K562 (cell line): ENCODE measurements at regions not wholly inside any gene's neighbourhood (a gene's known extent, or its start where the extent isn't known, plus 50 kb on each side); places are given as distances from the start of the nearest gene placed in this dataset.

Source experiments
- ATAC-seq: fragments of 200-7000 bp; cut with Tn5 transposase; 3 replicates; pipeline ENCODE4 v1.9.1; 2020; ENCODE audit warnings: moderate library complexity
- BruUV-seq: library from RNA; stranded (reverse); fragments of 400-500 nt; replicated peaks from 2 replicates; lab custom pipeline; 2021; lab: Mats Ljungman, UMichigan
- CTCF ChIA-PET: fragments of 300-600 bp; formaldehyde crosslinking; extraction: SDS; loops from one replicate; lab custom pipeline; 2021; ENCODE audit warnings: low intra/inter-chr PET ratio; lab: Yijun Ruan, JAX
- POLR2A ChIA-PET: fragments of 300-600, 350-650 bp; sonication (Branson Sonifier 250); formaldehyde crosslinking; extraction: SDS; loops from one replicate; lab custom pipeline; 2021; ENCODE audit warnings: antibody characterized with exemption, inconsistent platforms; lab: Yijun Ruan, JAX
- DNase-seq, 4 experiments: peaks; one replicate each; pipeline versions ENCODE4 v3.0.0 to v3.0.0-alpha.2; 2011 to 2018; ENCODE audit warnings: low spot score in 3 of 4, mixed read lengths in 3 of 4; ENCODE audit errors: extremely low read depth in 1 of 4
- FAIRE-seq: peaks from 2 replicates; lab custom pipeline; 2011; peaks lifted over from hg19 to GRCh38; lab: Jason Lieb, UNC
- H2AFZ ChIP-seq: 2 replicates; pipeline ENCODE4 v1.6.0; 2011; ENCODE audit warnings: low read depth, low read length, control low read depth, inconsistent platforms
- H3K27ac ChIP-seq: fragments of 200-600 bp; 3 replicates; pipeline ENCODE4 v1.8.0; 2011; ENCODE audit warnings: low read depth, mild to moderate bottlenecking, control low read depth, inconsistent platforms, low read length, moderate library complexity, mixed read lengths; ENCODE audit errors: extremely low read depth
- H3K27me3 ChIP-seq, 2 experiments: fragments of 300-600 bp in 1 of 2; 2 replicates in 1 of 2; 3 replicates in 1 of 2; pipeline versions ENCODE4 v1.6.0 to v1.8.0; 2011; ENCODE audit warnings: inconsistent platforms in 2 of 2, low read length in 2 of 2, mild to moderate bottlenecking in 1 of 2, mixed read lengths in 1 of 2, moderate library complexity in 1 of 2; ENCODE audit not compliant: control insufficient read depth in 2 of 2, insufficient read depth in 2 of 2
- H3K36me3 ChIP-seq: fragments of 300-600 bp; 3 replicates; pipeline ENCODE4 v1.8.0; 2011; ENCODE audit warnings: mild to moderate bottlenecking, low read length, inconsistent platforms; ENCODE audit not compliant: control insufficient read depth, insufficient read depth
- H3K4me1 ChIP-seq, 2 experiments: fragments of 200-600 bp in 1 of 2; replicated peaks in 1 of 2; 2 replicates in 1 of 2; 3 replicates in 1 of 2; pipeline versions ENCODE4 v1.5.1 to v1.8.0; 2011; ENCODE audit warnings: inconsistent platforms in 2 of 2, low read length in 2 of 2, mild to moderate bottlenecking in 1 of 2, mixed read lengths in 1 of 2, moderate library complexity in 1 of 2; ENCODE audit not compliant: control insufficient read depth in 2 of 2, insufficient read depth in 2 of 2
- H3K4me2 ChIP-seq: 2 replicates; pipeline ENCODE4 v1.6.1; 2011; ENCODE audit warnings: low read length, control low read depth, inconsistent platforms, mixed read lengths; ENCODE audit not compliant: insufficient read depth
- H3K4me3 ChIP-seq: fragments of 200-600 bp; sonication (generic), shearing (Covaris generic); 2 replicates; pipeline ENCODE4 v1.5.1; 2016; ENCODE audit warnings: control low read depth, inconsistent platforms
- H3K79me2 ChIP-seq: fragments of 200-600 bp; 3 replicates; pipeline ENCODE4 v1.8.0; 2011; ENCODE audit warnings: low read length, inconsistent platforms; ENCODE audit not compliant: control insufficient read depth, insufficient read depth
- H3K9ac ChIP-seq, 2 experiments: 2 replicates each; pipeline versions ENCODE4 v1.6.0 to v1.6.1; 2011; ENCODE audit warnings: low read depth in 2 of 2, low read length in 2 of 2, control low read depth in 1 of 2, inconsistent platforms in 1 of 2, mild to moderate bottlenecking in 1 of 2, mixed read lengths in 1 of 2; ENCODE audit not compliant: insufficient read depth in 1 of 2
- H3K9me1 ChIP-seq: one replicate; pipeline ENCODE4 v1.6.0; 2011; ENCODE audit warnings: inconsistent platforms, mild to moderate bottlenecking, low read length, moderate library complexity; ENCODE audit not compliant: control insufficient read depth, insufficient read depth
- H3K9me3 ChIP-seq: replicated peaks from 2 replicates; pipeline ENCODE4 v1.5.1; 2011; ENCODE audit warnings: low read depth, low read length, inconsistent platforms; ENCODE audit not compliant: control insufficient read depth, insufficient read depth
- H4K20me1 ChIP-seq: replicated peaks from 2 replicates; pipeline ENCODE4 v1.6.1; 2011; ENCODE audit warnings: low read length, inconsistent platforms, mixed read lengths; ENCODE audit not compliant: control insufficient read depth, insufficient read depth
- ADNP ChIP-seq: fragments of 200-800 bp; sonication (Bioruptor generic); IDR thresholded peaks from 2 replicates; pipeline ENCODE4 v1.6.1; 2016; ENCODE audit warnings: missing genetic modification characterization, missing compliant biosample characterization
- ARNT ChIP-seq, 2 experiments: fragments of 450-650 bp; IDR thresholded peaks; 2 replicates each; pipeline ENCODE4 v1.6.1; 2016; ENCODE audit warnings: mild to moderate bottlenecking in 1 of 2
- BCOR ChIP-seq: fragments of 450-650 bp; IDR thresholded peaks from 2 replicates; pipeline ENCODE4 v1.6.1; 2016
- MTA1 ChIP-seq: fragments of 450-650 bp; IDR thresholded peaks from 2 replicates; pipeline ENCODE4 v1.6.1; 2017; ENCODE audit warnings: borderline replicate concordance
- NONO ChIP-seq, 2 experiments: fragments of 200-400 bp in 1 of 2; fragments of 450-650 bp in 1 of 2; formaldehyde crosslinking in 1 of 2; IDR thresholded peaks; 2 replicates each; pipeline ENCODE4 v1.6.1; 2017; ENCODE audit warnings: low read depth in 2 of 2, mild to moderate bottlenecking in 2 of 2, moderate library complexity in 2 of 2, low read length in 1 of 2
- NUFIP1 ChIP-seq: fragments of 450-650 bp; IDR thresholded peaks from 2 replicates; pipeline ENCODE4 v1.6.1; 2018; ENCODE audit not compliant: partially characterized antibody
- POLR2AphosphoS2 ChIP-seq: IDR thresholded peaks from 2 replicates; pipeline ENCODE4 v1.6.1; 2012; ENCODE audit warnings: low read length, improper control_type of control experiment
- PPARD ChIP-seq: fragments of 250-450 bp; sonication (Bioruptor Pico); IDR thresholded peaks from 2 replicates; pipeline ENCODE4 v1.8.0; 2022; ENCODE audit warnings: inconsistent platforms, mild to moderate bottlenecking, moderate library complexity
- SMARCE1 ChIP-seq: fragments of 450-650 bp; IDR thresholded peaks from 2 replicates; pipeline ENCODE4 v1.7.1; 2016; ENCODE audit warnings: mild to moderate bottlenecking
- SPI1 ChIP-seq: IDR thresholded peaks from 2 replicates; pipeline ENCODE4 v1.6.1; 2011; ENCODE audit warnings: low read depth, low read length, control low read depth, borderline replicate concordance
- ZC3H8 ChIP-seq: fragments of 450-650 bp; IDR thresholded peaks from 2 replicates; pipeline ENCODE4 v1.6.1; 2017
- ZNF124 ChIP-seq: sonication (generic); formaldehyde crosslinking; IDR thresholded peaks from 2 replicates; pipeline ENCODE4 v1.8.1; 2022; ENCODE audit warnings: missing genetic modification reagents
- ZNF133 ChIP-seq: fragments of 250-450 bp; sonication (Bioruptor Pico); IDR thresholded peaks from 2 replicates; pipeline ENCODE4 v1.4.0; 2020; ENCODE audit warnings: mild to moderate bottlenecking
- ZNF134 ChIP-seq: fragments of 250-450 bp; sonication (Bioruptor Pico); conservative IDR thresholded peaks from 2 replicates; pipeline ENCODE4 v1.4.0; 2020
- ZNF316 ChIP-seq: fragments of 450-650 bp; IDR thresholded peaks from 2 replicates; pipeline ENCODE4 v1.6.1; 2016
- ZNF324 ChIP-seq: fragments of 250-450 bp; sonication (Bioruptor Pico); IDR thresholded peaks from 2 replicates; pipeline ENCODE4 v1.4.0; 2020; ENCODE audit warnings: mild to moderate bottlenecking
- ZNF436 ChIP-seq: fragments of 250-450, 450-650 bp; sonication (Bioruptor Pico); formaldehyde crosslinking; IDR thresholded peaks from 2 replicates; pipeline ENCODE4 v1.7.0; 2020; ENCODE audit warnings: mild to moderate bottlenecking
- ZSCAN29 ChIP-seq: fragments of 450-650 bp; IDR thresholded peaks from 2 replicates; pipeline ENCODE4 v1.6.1; 2017
- WGBS: fragments of 100-300 bp; shearing (Covaris generic); methylation state at CpG from one replicate; pipeline ENCODE4 v1.1.6; 2016; ENCODE audit warnings: low coverage, mixed read lengths; ENCODE audit not compliant: insufficient coverage; ENCODE audit errors: missing lambda C conversion rate; 5-methylcytosine and 5-hydroxymethylcytosine counted together
- in situ Hi-C: fragments of 300-500 bp; cut with MboI; formaldehyde crosslinking; loops from 4 replicates; pipeline ENCODE4 v1.15.0; 2018; ENCODE audit warnings: inconsistent platforms, mixed read lengths
- intact Hi-C: fragments of 100-400 bp; cut with micrococcal nuclease; formaldehyde crosslinking; loops from 2 replicates; pipeline ENCODE4 v1.14.2; 2022
- TF ChIP-seq, protein P1 (sequence below): IDR thresholded peaks from 2 replicates; pipeline ENCODE4 v1.6.1; 2014; ENCODE audit warnings: antibody characterized with exemption
- TF ChIP-seq, protein P2 (sequence below): sonication (generic); formaldehyde crosslinking; IDR thresholded peaks from 2 replicates; pipeline ENCODE4 v1.8.0; 2022; ENCODE audit warnings: missing genetic modification reagents, mild to moderate bottlenecking, moderate library complexity, borderline replicate concordance

DNA sequence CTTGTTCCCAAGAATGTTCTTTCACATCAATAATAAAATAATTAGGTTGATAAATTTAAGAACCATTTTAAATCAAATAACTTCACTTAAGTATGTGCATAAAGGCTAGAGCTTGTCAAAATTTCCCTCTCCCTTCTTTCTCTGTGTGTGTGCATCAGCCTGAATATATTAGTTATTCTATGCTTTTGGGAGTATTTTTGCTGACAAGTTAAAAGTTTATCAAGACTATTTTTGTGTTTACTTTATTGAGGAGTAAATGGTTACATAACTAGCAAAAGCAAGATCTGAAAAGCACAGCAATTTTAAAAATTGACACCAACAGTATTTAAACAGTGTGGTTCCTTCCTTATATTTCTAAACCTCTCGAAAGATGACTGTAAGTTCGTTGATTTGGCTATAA, 261.7 kb downstream of the ISL1 start:
- no peak overlapping the region for H3K4me3 ChIP-seq
- H3K27me3 ChIP-seq, result no peaks in the 10 kb centered on the region
- no peaks in the 10 kb centered on the region for H3K36me3 ChIP-seq
- intact Hi-C loops, result no loop called here
- FAIRE-seq, result no peak
- H3K27ac ChIP-seq, result no peak overlapping the region
- no peaks in the 10 kb centered on the region for H3K9me1 ChIP-seq
- no peak for TF ChIP-seq SPI1
- no peak for TF ChIP-seq ZNF124 (CRISPR knock-in tag)
- TF ChIP-seq ZNF316, result peak; percentile 33; the same call in 1 of the 2 replicates
- no peak for TF ChIP-seq MTA1
- TF ChIP-seq ZNF436, result no peak
- no peaks in the 10 kb centered on the region for H3K9me3 ChIP-seq
- H3K9ac ChIP-seq, result no peak overlapping the region
- H3K4me2 ChIP-seq, result no peak overlapping the region
- ATAC-seq, result no peak
- CTCF ChIA-PET, result no interaction called here
- 0% methylated on average over 2 of the region's 2 CpGs for WGBS
- H3K4me1 ChIP-seq, result no peaks in the 10 kb centered on the region
- no peaks in the 10 kb centered on the region for H4K20me1 ChIP-seq
- DNase-seq, result no peak
- in situ Hi-C loops, result no loop called here
- POLR2A ChIA-PET, result no interaction called here
- H2AFZ ChIP-seq, result no peak overlapping the region
- no peaks in the 10 kb centered on the region for H3K79me2 ChIP-seq
- BruUV-seq, result no TSS peak

DNA sequence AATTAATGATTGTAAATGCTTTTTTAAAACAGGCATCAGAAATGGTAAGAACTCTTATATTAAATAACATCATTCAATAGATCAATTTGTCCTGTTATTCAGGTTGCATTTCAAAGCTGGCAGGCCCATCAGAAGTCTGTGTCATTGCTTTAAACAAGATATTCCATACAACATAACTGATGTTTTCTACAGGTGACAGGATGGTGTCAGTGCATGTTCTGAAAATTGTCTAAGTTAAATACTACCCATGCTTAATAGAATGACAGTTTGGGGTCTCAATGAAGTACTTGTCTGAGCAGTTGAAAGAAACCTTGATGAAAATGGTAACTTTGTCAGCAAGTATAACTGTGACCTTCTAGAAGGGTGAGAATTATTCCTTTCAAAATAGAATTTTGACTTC, 263.2 kb downstream of the ISL1 start:
- H3K9me1 ChIP-seq, result no peaks in the 10 kb centered on the region
- CTCF ChIA-PET, result no interaction called here
- FAIRE-seq, result no peak
- no peak overlapping the region for H3K9ac ChIP-seq
- ATAC-seq, result no peak
- POLR2A ChIA-PET, result no interaction called here
- no peak overlapping the region for H3K4me3 ChIP-seq
- in situ Hi-C loops (no loop called here), intact Hi-C loops (no loop called here)
- H2AFZ ChIP-seq, result no peak overlapping the region
- H3K27ac ChIP-seq, result no peak overlapping the region
- no peaks in the 10 kb centered on the region for H3K9me3 ChIP-seq
- no peaks in the 10 kb centered on the region for H3K27me3 ChIP-seq
- no peak for DNase-seq
- H3K36me3 ChIP-seq, result no peaks in the 10 kb centered on the region
- H3K79me2 ChIP-seq, result no peaks in the 10 kb centered on the region
- no TSS peak for BruUV-seq
- no peak for TF ChIP-seq NONO (IDR thresholded peaks at IDR 0.05; ENCODE audit: low read depth in 2 of 2, low read length in 1 of 2)
- TF ChIP-seq ARNT (IDR thresholded peaks at IDR 0.05), result no peak
- TF ChIP-seq, protein P1, sequence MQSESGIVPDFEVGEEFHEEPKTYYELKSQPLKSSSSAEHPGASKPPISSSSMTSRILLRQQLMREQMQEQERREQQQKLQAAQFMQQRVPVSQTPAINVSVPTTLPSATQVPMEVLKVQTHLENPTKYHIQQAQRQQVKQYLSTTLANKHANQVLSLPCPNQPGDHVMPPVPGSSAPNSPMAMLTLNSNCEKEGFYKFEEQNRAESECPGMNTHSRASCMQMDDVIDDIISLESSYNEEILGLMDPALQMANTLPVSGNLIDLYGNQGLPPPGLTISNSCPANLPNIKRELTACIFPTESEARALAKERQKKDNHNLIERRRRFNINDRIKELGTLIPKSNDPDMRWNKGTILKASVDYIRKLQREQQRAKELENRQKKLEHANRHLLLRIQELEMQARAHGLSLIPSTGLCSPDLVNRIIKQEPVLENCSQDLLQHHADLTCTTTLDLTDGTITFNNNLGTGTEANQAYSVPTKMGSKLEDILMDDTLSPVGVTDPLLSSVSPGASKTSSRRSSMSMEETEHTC, result no peak
- TF ChIP-seq PPARD (CRISPR knock-in tag), result no peak
- TF ChIP-seq ZNF134 (CRISPR knock-in tag), result no peak
- no peak for TF ChIP-seq ZSCAN29
- no peak for TF ChIP-seq ADNP (tag)
- no peak for TF ChIP-seq ZC3H8
- no peak for TF ChIP-seq BCOR
- no peak for TF ChIP-seq SMARCE1
- TF ChIP-seq NUFIP1, result no peak
- no peak for TF ChIP-seq ZNF133 (CRISPR knock-in tag)
- TF ChIP-seq, protein P2, sequence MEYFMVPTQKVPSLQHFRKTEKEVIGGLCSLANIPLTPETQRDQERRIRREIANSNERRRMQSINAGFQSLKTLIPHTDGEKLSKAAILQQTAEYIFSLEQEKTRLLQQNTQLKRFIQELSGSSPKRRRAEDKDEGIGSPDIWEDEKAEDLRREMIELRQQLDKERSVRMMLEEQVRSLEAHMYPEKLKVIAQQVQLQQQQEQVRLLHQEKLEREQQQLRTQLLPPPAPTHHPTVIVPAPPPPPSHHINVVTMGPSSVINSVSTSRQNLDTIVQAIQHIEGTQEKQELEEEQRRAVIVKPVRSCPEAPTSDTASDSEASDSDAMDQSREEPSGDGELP (CRISPR knock-in tag), result no peak
- TF ChIP-seq POLR2AphosphoS2, result no peak
- no peak for TF ChIP-seq ZNF324 (CRISPR knock-in tag)
- no peaks in the 10 kb centered on the region for H3K4me1 ChIP-seq
- no peak overlapping the region for H3K4me2 ChIP-seq
- H4K20me1 ChIP-seq, result no peaks in the 10 kb centered on the region
